ENCODE measurements at regions not wholly inside any gene's neighbourhood (a gene's known extent, or its start where the extent isn't known, plus 50 kb on each side); places are given as distances from the start of the nearest gene placed in this dataset.
A peak's percentile ranks its signal among the peaks of the same experiment; 100 is the strongest.
"Not testable (repeated sequence)": the region's sequence is repeated elsewhere in the genome, so short reads cannot be mapped to it uniquely, and the experiment has no call there.

DNA sequence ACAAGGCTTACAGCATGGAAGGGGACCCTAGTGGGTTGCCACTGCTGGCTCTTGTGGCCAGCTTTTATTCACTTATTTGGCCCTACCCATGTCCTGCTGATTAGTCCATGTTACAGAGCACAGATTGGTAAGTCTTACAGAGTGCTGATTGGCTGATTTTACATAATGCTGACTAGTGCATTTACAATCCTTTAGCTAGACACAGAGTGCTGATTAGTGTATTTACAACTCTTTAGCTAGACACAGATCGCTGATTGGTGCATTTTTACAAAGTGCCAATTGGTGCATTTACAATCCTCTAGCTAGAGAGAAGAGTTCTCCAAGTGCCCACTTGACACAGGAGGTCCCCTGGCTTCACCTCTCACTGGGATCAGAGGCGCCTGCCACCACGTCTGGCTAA is 485.0 kb upstream of the TSPY4 start:
- no peak for DNase-seq (ENCODE audit: low read depth)

- peak; percentile 0 for DNase-seq (ENCODE audit: low read depth)
Measured at GRCh38 chrY:8888371-8888770, 448.9 kb upstream of the TSPY4 start.

DNA sequence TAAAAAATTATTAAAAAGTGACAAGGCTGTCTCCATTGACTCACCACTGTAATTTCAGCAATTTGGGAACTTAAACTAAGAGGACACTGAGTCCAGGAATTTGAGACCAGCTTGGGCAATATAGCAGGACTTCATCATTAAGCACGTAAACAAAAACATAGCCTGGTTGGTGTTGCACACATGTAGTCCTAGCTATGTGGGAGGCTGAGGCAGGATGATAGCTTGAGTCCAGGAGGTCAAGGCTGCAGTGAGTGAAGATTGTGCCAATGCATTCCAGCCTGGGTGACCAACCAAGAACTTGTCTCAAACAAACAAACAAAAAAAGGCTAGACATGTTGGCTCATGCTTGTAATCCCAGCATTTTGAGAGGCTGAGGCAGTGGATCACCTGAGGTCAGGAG is 439.4 kb upstream of the TSPY4 start:
- no peak for DNase-seq (ENCODE audit: low read depth)

DNA sequence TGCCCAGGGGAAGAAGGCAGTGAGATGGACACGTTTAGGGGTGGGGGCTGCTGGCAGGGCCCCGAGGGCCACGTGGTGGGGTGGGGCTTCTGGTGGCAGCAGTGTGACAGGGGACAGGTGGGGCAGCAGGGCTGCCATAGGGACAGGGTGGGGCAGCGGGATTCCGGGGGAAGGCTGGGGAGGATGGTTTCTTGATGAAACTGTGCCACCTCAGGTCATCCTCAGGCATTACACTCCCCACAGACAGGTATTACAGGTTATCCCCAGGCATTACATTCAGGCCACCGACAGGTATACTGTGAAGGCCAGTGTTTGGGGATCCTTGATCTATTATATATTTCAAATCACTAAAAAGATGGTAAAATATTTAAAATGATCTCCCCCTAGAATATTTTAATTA is 432.1 kb upstream of the TSPY4 start:
- no peak for DNase-seq (ENCODE audit: low read depth)

GRCh38 chrY:8922576-8922975 is 414.7 kb upstream of the TSPY4 start:
- not testable (repeated sequence) for DNase-seq (ENCODE audit: low read depth)
